Activated naive CD4-positive, alpha-beta T cell treated with Interleukin-2 at 50 U/mL for 16 hours (primary cell): ENCODE measurements at regions not wholly inside any gene's neighbourhood (a gene's known extent, or its start where the extent isn't known, plus 50 kb on each side); places are given as distances from the start of the nearest gene placed in this dataset.
"Not testable (repeated sequence)": the region's sequence is repeated elsewhere in the genome, so short reads cannot be mapped to it uniquely, and the experiment has no call there.

Experiments
- DNase-seq: peaks from one replicate; pipeline ENCODE4 v3.0.0-alpha.2; 2020

- DNase-seq: peak; percentile 21
These were observed 192.5 kb upstream of the STK26 start for GRCh38 chrX:131830400-131831184.

- no peak for DNase-seq
These were observed 191.9 kb upstream of the STK26 start for GRCh38 chrX:131831185-131831520.

DNA sequence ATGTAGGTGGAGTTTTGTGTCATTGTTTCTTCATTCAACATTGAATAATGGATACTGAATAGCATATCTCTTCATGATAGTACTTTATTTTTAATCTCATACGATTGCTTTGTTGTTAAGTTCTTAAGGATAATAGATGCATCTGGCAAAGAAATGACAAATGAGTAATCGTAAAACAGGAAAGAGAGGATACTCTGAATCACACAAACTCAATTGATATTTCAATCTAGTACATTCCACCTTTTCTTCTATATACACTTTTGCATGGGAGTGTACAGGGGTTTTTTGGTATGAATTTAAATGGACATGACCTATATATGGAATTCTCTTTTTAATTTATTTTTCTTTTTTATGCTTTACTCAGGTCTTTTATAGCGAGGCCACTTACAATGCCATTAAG is 186.9 kb upstream of the STK26 start:
- no peak for DNase-seq

- DNase-seq: no peak
These were observed 185.8 kb upstream of the STK26 start for GRCh38 chrX:131837325-131837724.

DNA sequence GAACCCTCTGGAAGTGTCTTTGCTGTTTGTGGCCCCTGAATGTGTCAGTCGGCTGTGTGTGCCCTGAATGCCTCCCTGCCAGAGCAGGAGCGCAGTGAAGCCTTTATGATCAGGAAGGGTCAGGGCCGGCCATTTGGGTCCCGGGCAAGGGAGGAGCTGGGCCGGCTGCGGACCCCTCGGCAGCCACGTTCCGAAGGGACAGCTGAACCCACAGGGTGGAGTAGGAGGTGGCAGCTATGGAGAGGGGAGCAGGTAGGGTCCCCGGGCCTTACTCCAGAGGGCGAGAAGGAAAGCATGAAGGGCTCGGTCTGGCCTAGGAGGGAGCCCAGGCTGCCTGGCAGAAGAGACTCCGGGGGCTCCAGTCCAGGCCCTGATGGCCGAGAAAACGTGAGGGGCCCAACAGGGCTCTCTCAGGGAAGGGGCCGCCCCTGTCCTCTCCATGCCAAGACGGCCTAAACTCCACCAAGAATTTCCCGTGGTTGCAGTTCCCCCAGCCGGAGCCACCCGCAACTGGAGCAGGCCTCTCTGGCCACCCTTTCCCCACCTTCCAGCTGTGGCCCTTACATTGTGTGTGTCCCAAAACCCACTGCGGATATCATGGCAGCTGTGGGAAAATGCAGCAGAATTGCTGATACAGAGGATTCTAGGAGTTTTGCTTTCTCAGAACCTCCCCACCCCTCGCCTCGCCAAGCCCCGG is 182.2 kb upstream of the STK26 start:
- no peak for DNase-seq

DNA sequence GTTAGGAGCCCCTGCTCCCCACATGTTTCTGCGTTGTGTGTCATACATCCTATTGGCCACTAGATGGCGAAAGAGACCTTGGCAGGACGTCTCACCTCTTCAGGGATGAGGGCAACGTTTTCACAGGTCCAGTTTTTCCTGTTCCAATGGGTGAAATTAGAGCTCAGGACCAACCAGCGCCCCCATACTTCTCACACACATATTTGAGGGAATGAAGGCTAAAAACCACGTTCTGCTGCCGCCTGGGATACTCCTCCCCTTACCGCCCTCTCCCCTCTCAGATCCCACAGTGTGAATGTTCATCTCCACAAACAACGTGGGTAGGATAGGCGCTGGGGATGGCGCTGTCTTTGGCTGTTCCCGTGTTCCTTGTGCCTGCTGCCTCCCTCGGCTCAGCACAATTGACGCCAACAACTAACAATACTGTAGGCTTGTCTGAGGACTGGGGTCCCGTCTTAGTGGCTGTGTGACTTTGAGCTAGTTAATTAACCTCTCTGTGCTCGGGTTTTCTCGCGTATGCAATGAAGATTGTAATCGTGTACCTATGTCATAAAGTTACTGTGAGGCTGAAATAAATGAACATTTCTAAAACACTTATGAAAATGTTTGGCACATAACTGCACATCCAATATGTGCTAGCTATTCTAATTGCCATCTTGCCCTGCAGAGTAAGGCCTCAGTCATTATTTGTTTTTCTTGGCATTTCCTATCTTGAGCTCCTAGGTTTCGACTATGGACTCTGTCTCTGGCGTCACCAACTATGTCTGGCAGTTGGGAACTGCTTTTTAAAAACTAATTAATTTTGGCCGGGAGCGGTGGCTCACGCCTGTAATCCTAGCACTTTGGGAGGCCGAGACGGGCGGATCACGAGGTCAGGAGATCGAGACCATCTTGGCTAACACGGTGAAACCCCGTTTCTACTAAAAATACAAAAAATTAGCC is 181.3 kb upstream of the STK26 start:
- peak; percentile 4 for DNase-seq

DNA sequence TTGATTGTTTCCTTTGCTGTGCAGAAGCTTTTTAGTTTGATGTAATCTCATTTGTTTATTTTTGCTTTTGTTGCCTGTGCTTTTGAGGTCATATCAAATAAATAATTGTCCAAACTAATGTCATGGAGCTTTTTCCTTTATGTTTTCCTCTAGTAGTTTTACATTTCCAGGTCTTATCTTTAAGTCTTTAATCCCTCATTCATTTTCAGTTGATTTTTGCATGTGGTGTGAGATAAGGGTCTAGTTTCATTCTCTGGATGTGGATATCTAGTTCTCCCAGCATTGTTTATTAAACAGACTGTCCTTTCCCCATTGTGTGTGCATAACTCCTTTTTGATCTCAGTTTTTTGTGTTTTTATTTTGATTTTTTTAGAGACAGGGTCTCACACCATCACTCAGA is 179.1 kb upstream of the STK26 start:
- no peak for DNase-seq

DNA sequence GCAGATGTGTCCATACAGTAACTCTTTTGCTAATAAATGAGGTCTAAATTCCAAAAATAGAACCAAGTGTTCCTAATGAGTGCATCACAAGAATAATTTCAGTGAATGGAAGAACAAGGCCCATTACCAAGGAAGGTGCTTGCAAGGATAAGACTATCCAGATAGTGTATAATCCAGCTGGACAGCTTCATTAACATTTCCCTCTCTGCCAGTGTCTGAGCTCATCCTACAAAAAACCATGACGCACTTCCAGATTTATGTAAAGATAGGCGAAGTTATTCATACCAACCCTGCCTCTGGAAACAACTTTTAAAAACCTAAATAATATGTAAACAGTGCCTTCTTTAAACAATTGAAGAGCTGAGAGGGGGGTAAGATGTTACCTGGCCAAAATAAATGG is 177.9 kb upstream of the STK26 start:
- no peak for DNase-seq

DNA sequence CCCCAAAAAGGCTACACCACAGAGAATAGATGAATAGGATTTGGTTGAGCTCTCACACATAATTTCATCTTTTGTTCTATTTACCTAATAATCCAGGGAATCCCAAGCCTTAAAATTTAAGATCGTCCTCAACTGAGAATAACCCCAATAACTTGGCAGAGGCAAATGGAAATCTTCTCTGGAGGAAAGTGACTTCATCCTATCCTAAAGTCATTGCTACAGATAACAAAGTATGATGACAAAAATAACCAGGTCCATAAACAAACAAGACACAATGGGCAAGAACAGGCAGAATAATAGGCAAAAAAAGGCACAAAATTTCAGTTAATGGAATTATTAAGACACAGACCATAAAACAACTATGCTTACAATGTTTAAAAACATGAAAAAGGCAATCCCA is 177.3 kb upstream of the STK26 start:
- DNase-seq: no peak

DNA sequence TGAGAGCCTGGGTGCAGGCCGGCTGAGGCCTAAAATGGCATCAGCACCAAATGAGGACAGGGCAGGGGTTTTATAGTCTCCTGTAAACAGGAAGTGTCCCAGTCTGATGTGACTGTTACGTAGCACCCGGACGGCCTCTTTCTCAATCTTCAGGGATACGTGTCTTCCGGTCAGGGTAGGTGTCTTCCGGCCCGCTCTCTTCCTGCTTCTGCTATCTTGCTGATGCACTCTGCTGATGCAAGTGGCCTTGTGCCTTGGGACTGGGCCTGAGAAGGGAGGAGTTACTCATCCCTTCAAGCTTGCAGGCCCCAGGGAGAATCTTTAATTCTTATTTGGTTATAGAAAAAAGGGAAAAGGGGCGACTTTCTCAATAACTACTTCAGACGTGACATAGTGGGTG is 172.1 kb upstream of the STK26 start:
- DNase-seq: not testable (repeated sequence)

GRCh38 chrX:131853440-131853839 is 169.7 kb upstream of the STK26 start:
- no peak for DNase-seq

- DNase-seq: no peak
These were observed 168.5 kb upstream of the STK26 start for GRCh38 chrX:131854581-131854980.

GRCh38 chrX:131861088-131861787 is 161.9 kb upstream of the STK26 start:
- DNase-seq: no peak

DNA sequence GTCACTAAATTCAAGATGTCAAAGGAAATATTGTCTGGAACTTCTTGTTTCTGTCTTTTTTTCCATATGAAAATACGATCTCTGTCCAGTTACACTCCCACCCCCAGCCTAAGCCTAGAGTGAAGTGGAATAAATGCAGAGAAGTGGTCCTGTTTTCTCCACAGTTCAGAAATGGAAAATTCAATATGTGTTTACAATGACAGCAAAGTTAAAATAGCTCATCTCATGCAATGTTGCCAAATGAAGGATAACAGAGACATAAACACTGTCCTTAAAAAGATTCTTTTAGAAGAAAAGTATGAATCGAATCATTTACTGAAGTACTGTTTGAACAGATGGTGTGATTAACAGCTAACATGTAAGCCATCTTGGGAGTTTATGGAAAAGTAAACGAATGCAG is 160.8 kb upstream of the STK26 start:
- DNase-seq: no peak

DNA sequence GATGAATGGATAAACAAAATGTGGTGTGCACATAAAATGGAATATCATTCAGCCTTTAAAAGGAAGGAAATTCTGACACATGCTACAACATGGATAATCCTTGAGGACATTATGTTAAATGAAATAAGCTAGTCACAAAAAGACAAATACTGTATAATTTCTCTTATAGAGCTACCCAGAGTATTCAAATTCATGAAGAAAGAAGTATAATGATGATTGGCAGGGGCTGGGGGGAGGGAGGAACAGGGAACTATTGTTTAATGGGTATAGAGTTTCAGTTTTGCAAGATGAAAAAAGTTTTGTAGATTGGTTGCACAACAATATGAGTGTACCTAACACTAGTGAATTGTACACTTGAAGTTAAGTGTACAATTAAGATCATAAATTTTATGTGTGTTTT is 153.9 kb upstream of the STK26 start:
- no peak for DNase-seq

- no peak for DNase-seq
These were observed 148.8 kb upstream of the STK26 start for GRCh38 chrX:131874300-131874699.

DNA sequence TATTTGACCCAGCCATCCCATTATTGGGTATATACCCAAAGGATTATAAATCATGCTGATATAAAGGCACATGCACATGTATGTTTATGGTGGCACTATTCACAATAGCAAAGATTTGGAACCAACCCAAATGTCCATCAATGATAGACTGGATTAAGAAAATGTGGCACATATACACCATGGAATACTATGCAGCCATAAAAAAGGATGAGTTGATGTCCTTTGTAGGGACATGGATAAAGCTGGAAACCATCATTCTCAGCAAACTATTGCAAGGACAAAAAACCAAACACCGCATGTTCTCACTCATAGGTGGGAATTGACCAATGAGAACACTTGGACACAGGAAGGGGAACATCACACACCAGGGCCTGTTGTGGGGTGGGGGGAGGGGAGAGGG is 147.3 kb upstream of the STK26 start:
- not testable (repeated sequence) for DNase-seq

DNA sequence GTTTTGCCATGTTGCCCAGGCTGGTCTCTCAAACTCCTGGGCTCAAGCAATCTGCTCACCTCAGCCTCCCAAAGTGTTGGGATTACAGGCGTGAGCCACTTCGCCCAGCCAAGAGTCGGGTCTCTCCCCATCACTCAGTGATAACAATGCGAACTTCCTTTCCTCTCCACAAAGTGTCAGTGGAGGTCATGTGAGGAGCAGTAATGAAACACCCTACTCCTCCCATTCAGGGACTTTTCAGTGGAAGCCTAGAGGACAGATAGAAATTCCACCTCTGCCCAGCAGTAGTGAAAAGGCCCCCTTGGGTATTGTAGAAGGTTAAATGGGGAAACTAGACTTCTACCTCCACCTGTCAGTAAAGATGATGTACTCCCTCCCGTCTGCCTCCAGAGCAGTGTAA is 141.9 kb upstream of the STK26 start:
- no peak for DNase-seq

GRCh38 chrX:131885042-131885441 is 138.1 kb upstream of the STK26 start:
- not testable (repeated sequence) for DNase-seq

- not testable (repeated sequence) for DNase-seq
These were observed 129.2 kb upstream of the STK26 start for GRCh38 chrX:131893857-131894256.

- DNase-seq: no peak
These were observed 128.1 kb upstream of the STK26 start for GRCh38 chrX:131894995-131895394.

GRCh38 chrX:131895807-131896206 is 127.3 kb upstream of the STK26 start:
- DNase-seq: no peak

- no peak for DNase-seq
These were observed 121.6 kb upstream of the STK26 start for GRCh38 chrX:131901546-131901945.
